ENCODE measurements at regions not wholly inside any gene's neighbourhood (a gene's known extent, or its start where the extent isn't known, plus 50 kb on each side); places are given as distances from the start of the nearest gene placed in this dataset.

GRCh38 chr1:87398641-87399040, 70.0 kb downstream of the LMO4 start:
- no peak for TF ChIP-seq CTCF (IDR thresholded peaks at IDR 0.05 in 8 of 11, conservative IDR thresholded peaks at IDR 0.05 in 3 of 11)
- no peak for TF ChIP-seq POLR2A (IDR thresholded peaks at IDR 0.05)
